SU-DHL-6 (cell line): ENCODE measurements at regions not wholly inside any gene's neighbourhood (a gene's known extent, or its start where the extent isn't known, plus 50 kb on each side); places are given as distances from the start of the nearest gene placed in this dataset.

Source experiments
- H2AFZ ChIP-seq: fragments of 200-600 bp; sonication (generic); 2 replicates; pipeline ENCODE4 v1.6.1; 2014; ENCODE audit warnings: low read depth, mild to moderate bottlenecking, moderate library complexity, mixed read lengths, antibody characterized with exemption, low read length; ENCODE audit not compliant: severe bottlenecking
- H3F3A ChIP-seq: fragments of 200-600 bp; shearing (Covaris generic); 2 replicates; pipeline ENCODE4 v1.6.0; 2016; ENCODE audit warnings: antibody characterized with exemption, mild to moderate bottlenecking; ENCODE audit not compliant: insufficient read depth
- H3K27ac ChIP-seq: fragments of 200-600 bp; sonication (generic); 2 replicates; pipeline ENCODE4 v1.5.1; 2016; ENCODE audit warnings: low read depth, mild to moderate bottlenecking, low read length, moderate library complexity, mixed read lengths
- H3K27me3 ChIP-seq: fragments of 200-600 bp; sonication (generic), shearing (Covaris generic); 2 replicates; pipeline ENCODE4 v1.6.0; 2014; ENCODE audit warnings: mild to moderate bottlenecking, low read length
- H3K36me3 ChIP-seq: fragments of 200-600 bp; sonication (generic); 2 replicates; pipeline ENCODE4 v1.6.1; 2014; ENCODE audit warnings: mild to moderate bottlenecking, low read length, mixed read lengths
- H3K4me2 ChIP-seq: fragments of 300-600, 200-600 bp; shearing (Covaris generic), sonication (generic); 2 replicates; pipeline ENCODE4 v1.6.0; 2014; ENCODE audit warnings: low read length, low read depth, mild to moderate bottlenecking; ENCODE audit not compliant: poor library complexity, severe bottlenecking
- H3K4me3 ChIP-seq: fragments of 200-600 bp; sonication (generic); 2 replicates; pipeline ENCODE4 v1.5.1; 2014; ENCODE audit warnings: antibody characterized with exemption, low read length, mild to moderate bottlenecking, mixed read lengths; ENCODE audit not compliant: insufficient read depth, poor library complexity, severe bottlenecking
- H3K79me2 ChIP-seq: fragments of 200-600 bp; sonication (generic); 2 replicates; pipeline ENCODE4 v1.6.1; 2014; ENCODE audit warnings: mild to moderate bottlenecking, low read length, moderate library complexity; ENCODE audit not compliant: insufficient read depth
- H3K9ac ChIP-seq: fragments of 200-600 bp; sonication (generic); 2 replicates; pipeline ENCODE4 v1.7.0; 2014; ENCODE audit warnings: mild to moderate bottlenecking, low read length
- H3K9me2 ChIP-seq: fragments of 200-600 bp; sonication (generic); replicated peaks from 2 replicates; pipeline ENCODE4 v1.6.1; 2014; ENCODE audit warnings: low read length; ENCODE audit not compliant: insufficient read depth
- H3K9me3 ChIP-seq: fragments of 200-600 bp; sonication (generic); 2 replicates; pipeline ENCODE4 v1.6.1; 2014; ENCODE audit warnings: low read length, mixed read lengths; ENCODE audit not compliant: insufficient read depth
- H4K20me1 ChIP-seq: fragments of 200-600 bp; sonication (generic); 2 replicates; pipeline ENCODE4 v1.6.1; 2014; ENCODE audit warnings: low read depth, mild to moderate bottlenecking, antibody characterized with exemption, low read length, moderate library complexity, mixed read lengths
- CTCF ChIP-seq: fragments of 200-600 bp; sonication (generic); IDR thresholded peaks from one replicate; pipeline ENCODE4 v1.5.1; 2017; ENCODE audit warnings: antibody characterized with exemption, mild to moderate bottlenecking, low read length, moderate library complexity; ENCODE audit not compliant: insufficient read depth, poor library complexity, severe bottlenecking
- EZH2phosphoT487 ChIP-seq: fragments of 200-600 bp; sonication (generic), shearing (Covaris generic); conservative IDR thresholded peaks from 2 replicates; pipeline ENCODE4 v1.6.1; 2018; ENCODE audit warnings: mild to moderate bottlenecking, antibody characterized with exemption, low read length, moderate library complexity, mixed read lengths

- no peaks in the 10 kb centered on the region for H3K79me2 ChIP-seq
- H3F3A ChIP-seq = no peaks in the 10 kb centered on the region
- H3K9ac ChIP-seq = no peak overlapping the region
- no peaks in the 10 kb centered on the region for H3K36me3 ChIP-seq
- no peak overlapping the region for H3K4me2 ChIP-seq
- H3K9me2 ChIP-seq = no peaks in the 10 kb centered on the region
- no peak overlapping the region for H3K4me3 ChIP-seq
- TF ChIP-seq CTCF (no peak), EZH2phosphoT487 (no peak)
- H3K27me3 ChIP-seq = no peaks in the 10 kb centered on the region
- no peak overlapping the region for H2AFZ ChIP-seq
- H4K20me1 ChIP-seq = no peaks in the 10 kb centered on the region
- H3K9me3 ChIP-seq = no peaks in the 10 kb centered on the region
- H3K27ac ChIP-seq = no peak overlapping the region
These were observed 415.4 kb downstream of the DNAJB9 start for GRCh38 chr7:108985037-108985436.

- H3K27ac ChIP-seq = no peak overlapping the region
- no peaks in the 10 kb centered on the region for H3K9me3 ChIP-seq
- TF ChIP-seq EZH2phosphoT487 (no peak), CTCF (no peak)
- H3K4me2 ChIP-seq = no peak overlapping the region
- H3K79me2 ChIP-seq = no peaks in the 10 kb centered on the region
- H3K36me3 ChIP-seq = no peaks in the 10 kb centered on the region
- no peaks in the 10 kb centered on the region for H4K20me1 ChIP-seq
- no peak overlapping the region for H3K9ac ChIP-seq
- no peaks in the 10 kb centered on the region for H3F3A ChIP-seq
- H3K27me3 ChIP-seq = no peaks in the 10 kb centered on the region
- H3K4me3 ChIP-seq = no peak overlapping the region
- no peaks in the 10 kb centered on the region for H3K9me2 ChIP-seq
- H2AFZ ChIP-seq = no peak overlapping the region
These were observed 419.6 kb downstream of the DNAJB9 start for GRCh38 chr7:108989319-108989718.

- Histone ChIP-seq H3K79me2 (no peaks in the 10 kb centered on the region), H3K9ac (no peak overlapping the region), H3K36me3 (no peaks in the 10 kb centered on the region), H3F3A (no peaks in the 10 kb centered on the region), H3K9me2 (no peaks in the 10 kb centered on the region), H2AFZ (no peak overlapping the region), H3K27ac (no peak overlapping the region), H3K4me3 (no peak overlapping the region), H3K4me2 (no peak overlapping the region), H3K27me3 (no peaks in the 10 kb centered on the region), H3K9me3 (no peaks in the 10 kb centered on the region), H4K20me1 (no peaks in the 10 kb centered on the region)
- TF ChIP-seq EZH2phosphoT487 = no peak
- TF ChIP-seq CTCF = no peak
These were observed 427.8 kb downstream of the DNAJB9 start for GRCh38 chr7:108997480-108997879.
